K562 (cell line): ENCODE measurements at regions not wholly inside any gene's neighbourhood (a gene's known extent, or its start where the extent isn't known, plus 50 kb on each side); places are given as distances from the start of the nearest gene placed in this dataset.
"Not testable (repeated sequence)": the region's sequence is repeated elsewhere in the genome, so short reads cannot be mapped to it uniquely, and the experiment has no call there.

ENCODE experiments used
- ATAC-seq: fragments of 200-7000 bp; cut with Tn5 transposase; 3 replicates; pipeline ENCODE4 v1.9.1; 2020; ENCODE audit warnings: moderate library complexity
- BruUV-seq: library from RNA; stranded (reverse); fragments of 400-500 nt; replicated peaks from 2 replicates; lab custom pipeline; 2021; lab: Mats Ljungman, UMichigan
- CTCF ChIA-PET: fragments of 300-600 bp; formaldehyde crosslinking; extraction: SDS; loops from one replicate; lab custom pipeline; 2021; ENCODE audit warnings: low intra/inter-chr PET ratio; lab: Yijun Ruan, JAX
- POLR2A ChIA-PET: fragments of 300-600, 350-650 bp; sonication (Branson Sonifier 250); formaldehyde crosslinking; extraction: SDS; loops from one replicate; lab custom pipeline; 2021; ENCODE audit warnings: antibody characterized with exemption, inconsistent platforms; lab: Yijun Ruan, JAX
- DNase-seq, 4 experiments: peaks; one replicate each; pipeline versions ENCODE4 v3.0.0 to v3.0.0-alpha.2; 2011 to 2018; ENCODE audit warnings: low spot score in 3 of 4, mixed read lengths in 3 of 4; ENCODE audit errors: extremely low read depth in 1 of 4
- FAIRE-seq: peaks from 2 replicates; lab custom pipeline; 2011; peaks lifted over from hg19 to GRCh38; lab: Jason Lieb, UNC
- H2AFZ ChIP-seq: 2 replicates; pipeline ENCODE4 v1.6.0; 2011; ENCODE audit warnings: low read depth, low read length, control low read depth, inconsistent platforms
- H3K27ac ChIP-seq: fragments of 200-600 bp; 3 replicates; pipeline ENCODE4 v1.8.0; 2011; ENCODE audit warnings: low read depth, mild to moderate bottlenecking, control low read depth, inconsistent platforms, low read length, moderate library complexity, mixed read lengths; ENCODE audit errors: extremely low read depth
- H3K27me3 ChIP-seq, 2 experiments: fragments of 300-600 bp in 1 of 2; 2 replicates in 1 of 2; 3 replicates in 1 of 2; pipeline versions ENCODE4 v1.6.0 to v1.8.0; 2011; ENCODE audit warnings: inconsistent platforms in 2 of 2, low read length in 2 of 2, mild to moderate bottlenecking in 1 of 2, mixed read lengths in 1 of 2, moderate library complexity in 1 of 2; ENCODE audit not compliant: control insufficient read depth in 2 of 2, insufficient read depth in 2 of 2
- H3K36me3 ChIP-seq: fragments of 300-600 bp; 3 replicates; pipeline ENCODE4 v1.8.0; 2011; ENCODE audit warnings: mild to moderate bottlenecking, low read length, inconsistent platforms; ENCODE audit not compliant: control insufficient read depth, insufficient read depth
- H3K4me1 ChIP-seq, 2 experiments: fragments of 200-600 bp in 1 of 2; replicated peaks in 1 of 2; 2 replicates in 1 of 2; 3 replicates in 1 of 2; pipeline versions ENCODE4 v1.5.1 to v1.8.0; 2011; ENCODE audit warnings: inconsistent platforms in 2 of 2, low read length in 2 of 2, mild to moderate bottlenecking in 1 of 2, mixed read lengths in 1 of 2, moderate library complexity in 1 of 2; ENCODE audit not compliant: control insufficient read depth in 2 of 2, insufficient read depth in 2 of 2
- H3K4me2 ChIP-seq: 2 replicates; pipeline ENCODE4 v1.6.1; 2011; ENCODE audit warnings: low read length, control low read depth, inconsistent platforms, mixed read lengths; ENCODE audit not compliant: insufficient read depth
- H3K4me3 ChIP-seq: fragments of 200-600 bp; sonication (generic), shearing (Covaris generic); 2 replicates; pipeline ENCODE4 v1.5.1; 2016; ENCODE audit warnings: control low read depth, inconsistent platforms
- H3K79me2 ChIP-seq: fragments of 200-600 bp; 3 replicates; pipeline ENCODE4 v1.8.0; 2011; ENCODE audit warnings: low read length, inconsistent platforms; ENCODE audit not compliant: control insufficient read depth, insufficient read depth
- H3K9ac ChIP-seq, 2 experiments: 2 replicates each; pipeline versions ENCODE4 v1.6.0 to v1.6.1; 2011; ENCODE audit warnings: low read depth in 2 of 2, low read length in 2 of 2, control low read depth in 1 of 2, inconsistent platforms in 1 of 2, mild to moderate bottlenecking in 1 of 2, mixed read lengths in 1 of 2; ENCODE audit not compliant: insufficient read depth in 1 of 2
- H3K9me1 ChIP-seq: one replicate; pipeline ENCODE4 v1.6.0; 2011; ENCODE audit warnings: inconsistent platforms, mild to moderate bottlenecking, low read length, moderate library complexity; ENCODE audit not compliant: control insufficient read depth, insufficient read depth
- H3K9me3 ChIP-seq: replicated peaks from 2 replicates; pipeline ENCODE4 v1.5.1; 2011; ENCODE audit warnings: low read depth, low read length, inconsistent platforms; ENCODE audit not compliant: control insufficient read depth, insufficient read depth
- H4K20me1 ChIP-seq: replicated peaks from 2 replicates; pipeline ENCODE4 v1.6.1; 2011; ENCODE audit warnings: low read length, inconsistent platforms, mixed read lengths; ENCODE audit not compliant: control insufficient read depth, insufficient read depth
- ATF7 ChIP-seq: fragments of 450-650 bp; IDR thresholded peaks from 2 replicates; pipeline ENCODE4 v1.7.1; 2014; ENCODE audit warnings: mild to moderate bottlenecking, moderate library complexity
- NFIC ChIP-seq: fragments of 450-650 bp; IDR thresholded peaks from 2 replicates; pipeline ENCODE4 v1.6.1; 2017; ENCODE audit warnings: mild to moderate bottlenecking, inconsistent platforms
- WGBS: fragments of 100-300 bp; shearing (Covaris generic); methylation state at CpG from one replicate; pipeline ENCODE4 v1.1.6; 2016; ENCODE audit warnings: low coverage, mixed read lengths; ENCODE audit not compliant: insufficient coverage; ENCODE audit errors: missing lambda C conversion rate; 5-methylcytosine and 5-hydroxymethylcytosine counted together
- in situ Hi-C: fragments of 300-500 bp; cut with MboI; formaldehyde crosslinking; loops from 4 replicates; pipeline ENCODE4 v1.15.0; 2018; ENCODE audit warnings: inconsistent platforms, mixed read lengths
- intact Hi-C: fragments of 100-400 bp; cut with micrococcal nuclease; formaldehyde crosslinking; loops from 2 replicates; pipeline ENCODE4 v1.14.2; 2022
- TF ChIP-seq, protein P1 (sequence below), 2 experiments: fragments of 450-650 bp in 1 of 2; sonication (generic) in 1 of 2; formaldehyde crosslinking in 1 of 2; IDR thresholded peaks in 1 of 2; conservative IDR thresholded peaks in 1 of 2; 2 replicates each; pipeline versions ENCODE4 v1.6.1 to v1.8.1; 2016 to 2023; ENCODE audit warnings: mild to moderate bottlenecking in 2 of 2, moderate library complexity in 2 of 2, inconsistent platforms in 1 of 2, missing genetic modification reagents in 1 of 2

DNA sequence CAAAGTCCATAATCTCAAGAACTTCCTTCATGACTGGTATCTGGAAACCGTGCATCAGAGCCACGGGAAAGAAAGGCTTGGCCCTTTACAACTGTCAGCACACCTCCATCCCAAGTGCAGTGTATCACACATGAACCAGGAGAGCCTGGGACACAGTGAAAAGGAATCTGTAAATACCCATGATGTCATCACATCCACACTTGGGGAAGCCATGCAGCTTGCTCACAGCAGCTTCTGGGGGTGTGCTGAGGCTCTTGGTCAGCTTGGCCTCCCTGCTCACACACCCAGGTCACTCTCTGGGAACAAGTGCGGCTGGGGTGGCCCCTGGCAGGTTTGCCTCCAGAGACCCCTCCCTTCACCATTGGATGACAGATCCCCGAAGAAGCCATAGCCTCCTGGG is 51.6 kb upstream of the ASAH2B start:
- DNase-seq, H3K27me3 ChIP-seq, CTCF ChIA-PET, H3K9ac ChIP-seq, H3K36me3 ChIP-seq, H3K4me2 ChIP-seq, FAIRE-seq, POLR2A ChIA-PET, intact Hi-C loops, in situ Hi-C loops, H4K20me1 ChIP-seq, H3K4me1 ChIP-seq, BruUV-seq, H3K27ac ChIP-seq, H2AFZ ChIP-seq, H3K9me1 ChIP-seq, H3K79me2 ChIP-seq, H3K4me3 ChIP-seq, H3K9me3 ChIP-seq: not testable (repeated sequence)
- ATAC-seq: peak; percentile 43
- 4% methylated on average over 2 of the region's 4 CpGs for WGBS
- TF ChIP-seq, protein P1, sequence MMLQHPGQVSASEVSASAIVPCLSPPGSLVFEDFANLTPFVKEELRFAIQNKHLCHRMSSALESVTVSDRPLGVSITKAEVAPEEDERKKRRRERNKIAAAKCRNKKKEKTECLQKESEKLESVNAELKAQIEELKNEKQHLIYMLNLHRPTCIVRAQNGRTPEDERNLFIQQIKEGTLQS (IDR thresholded peaks at IDR 0.05): peak; percentile 47
- TF ChIP-seq, protein P1 (CRISPR knock-in tag; conservative IDR thresholded peaks at IDR 0.05): not testable (repeated sequence)
- TF ChIP-seq ATF7: 0 out of 2 replicates have a peak, but pooled peaks have one; percentile 30

DNA sequence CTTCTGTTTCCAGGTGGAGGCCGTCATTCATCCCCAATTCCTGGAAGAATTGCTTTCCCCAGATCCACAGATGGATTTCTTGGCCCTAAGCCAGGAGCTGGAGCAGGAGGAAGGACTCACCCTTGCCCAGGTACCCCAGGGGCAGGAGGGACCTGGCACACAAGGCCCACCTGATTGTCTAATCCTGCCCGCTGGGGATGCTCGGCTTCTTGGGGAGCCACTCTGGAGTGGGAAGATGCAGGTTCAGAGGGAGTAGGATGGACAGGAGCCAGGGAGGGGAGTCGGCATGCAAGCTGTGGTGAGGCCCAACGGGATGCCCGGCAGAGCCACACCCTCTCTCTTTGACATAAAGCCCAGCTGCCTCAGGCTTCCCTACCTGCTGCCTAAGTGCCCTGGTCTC is 55.4 kb upstream of the ASAH2B start:
- H4K20me1 ChIP-seq, H3K27me3 ChIP-seq, H3K9me1 ChIP-seq, CTCF ChIA-PET, H3K4me3 ChIP-seq, FAIRE-seq, ATAC-seq, intact Hi-C loops, H2AFZ ChIP-seq, DNase-seq, BruUV-seq, H3K9me3 ChIP-seq, H3K27ac ChIP-seq, H3K4me1 ChIP-seq, POLR2A ChIA-PET, H3K79me2 ChIP-seq, H3K36me3 ChIP-seq, in situ Hi-C loops, H3K9ac ChIP-seq, H3K4me2 ChIP-seq: not testable (repeated sequence)
- WGBS: 5% methylated on average over 6 of the region's 6 CpGs
- peak; percentile 73 for TF ChIP-seq NFIC
